HG03457 (cell line): ENCODE measurements at regions not wholly inside any gene's neighbourhood (a gene's known extent, or its start where the extent isn't known, plus 50 kb on each side); places are given as distances from the start of the nearest gene placed in this dataset.

ENCODE experiments used
- ATAC-seq: cut with Tn5 transposase; IDR thresholded peaks from one replicate; pipeline ENCODE4 v1.9.1; 2021; ENCODE audit warnings: moderate number of reproducible peaks; ENCODE audit not compliant: unreplicated experiment

GRCh38 chr5:152987131-152987530 lies 503.3 kb upstream of the GRIA1 start:
- ATAC-seq, result no peak

GRCh38 chr5:152990217-152990616 lies 500.3 kb upstream of the GRIA1 start:
- no peak for ATAC-seq

- ATAC-seq, result no peak
Measured at GRCh38 chr5:152990649-152991048, 499.8 kb upstream of the GRIA1 start.

- ATAC-seq, result no peak
Measured at GRCh38 chr5:152994033-152994680, 496.3 kb upstream of the GRIA1 start.

- no peak for ATAC-seq
Measured at GRCh38 chr5:152995214-152995725, 495.2 kb upstream of the GRIA1 start.

GRCh38 chr5:153005711-153006110 lies 484.8 kb upstream of the GRIA1 start:
- no peak for ATAC-seq

GRCh38 chr5:153006681-153007080 lies 483.8 kb upstream of the GRIA1 start:
- no peak for ATAC-seq

GRCh38 chr5:153014194-153014593 lies 476.3 kb upstream of the GRIA1 start:
- no peak for ATAC-seq

GRCh38 chr5:153018121-153018520 lies 472.3 kb upstream of the GRIA1 start:
- no peak for ATAC-seq

- no peak for ATAC-seq
Measured at GRCh38 chr5:153030755-153031725, 459.4 kb upstream of the GRIA1 start.

- ATAC-seq, result no peak
Measured at GRCh38 chr5:153039501-153039900, 451.0 kb upstream of the GRIA1 start.

GRCh38 chr5:153043886-153044285 lies 446.6 kb upstream of the GRIA1 start:
- ATAC-seq, result no peak

- ATAC-seq, result no peak
Measured at GRCh38 chr5:153050496-153051179, 439.8 kb upstream of the GRIA1 start.

GRCh38 chr5:153066281-153066680 lies 424.2 kb upstream of the GRIA1 start:
- ATAC-seq, result no peak

GRCh38 chr5:153067869-153068268 lies 422.6 kb upstream of the GRIA1 start:
- ATAC-seq, result no peak

GRCh38 chr5:153079396-153079795 lies 411.1 kb upstream of the GRIA1 start:
- ATAC-seq, result no peak

GRCh38 chr5:153080940-153081339 lies 409.5 kb upstream of the GRIA1 start:
- no peak for ATAC-seq

GRCh38 chr5:153081385-153081784 lies 409.1 kb upstream of the GRIA1 start:
- ATAC-seq, result no peak

- no peak for ATAC-seq
Measured at GRCh38 chr5:153084511-153084910, 406.0 kb upstream of the GRIA1 start.

GRCh38 chr5:153086486-153086885 lies 404.0 kb upstream of the GRIA1 start:
- no peak for ATAC-seq

GRCh38 chr5:153088538-153088937 lies 401.9 kb upstream of the GRIA1 start:
- no peak for ATAC-seq
